Stimulated activated naive CD8-positive, alpha-beta T cell treated with anti-CD3 and anti-CD28 coated beads, Interleukin-15, Interleukin-2, amounts not matched to agents 100 U/mL and 50 U/mL, for 24 hours (primary cell): ENCODE measurements at regions not wholly inside any gene's neighbourhood (a gene's known extent, or its start where the extent isn't known, plus 50 kb on each side); places are given as distances from the start of the nearest gene placed in this dataset.
A peak's percentile ranks its signal among the peaks of the same experiment; 100 is the strongest.
"Not testable (repeated sequence)": the region's sequence is repeated elsewhere in the genome, so short reads cannot be mapped to it uniquely, and the experiment has no call there.

Experiments
- ATAC-seq: fragments of 150-1000 bp; cut with Tn5 transposase; one replicate; pipeline ENCODE4 v1.10.0; 2021
- DNase-seq: peaks from one replicate; pipeline ENCODE4 v3.0.0; 2021

DNA sequence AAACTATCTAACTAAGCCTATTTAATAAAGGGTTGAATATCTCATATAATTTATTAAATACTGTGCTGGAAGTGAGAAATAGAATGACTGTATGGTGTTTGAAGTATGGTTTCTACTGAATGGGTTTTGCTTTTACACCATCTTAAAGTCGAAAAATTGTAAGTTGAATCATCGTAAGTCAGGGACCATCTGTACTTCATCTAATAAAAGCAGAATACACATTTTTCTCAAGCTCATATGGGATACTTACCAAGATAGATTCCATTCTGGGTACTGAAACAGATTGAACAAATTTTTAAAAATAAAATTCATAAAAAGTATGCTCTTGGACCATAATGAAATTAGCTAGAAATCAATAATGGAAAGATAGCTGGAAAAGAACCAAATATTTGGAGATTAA is 285.4 kb downstream of the CXCL12 start:
- ATAC-seq (no peak), DNase-seq (no peak)

DNA sequence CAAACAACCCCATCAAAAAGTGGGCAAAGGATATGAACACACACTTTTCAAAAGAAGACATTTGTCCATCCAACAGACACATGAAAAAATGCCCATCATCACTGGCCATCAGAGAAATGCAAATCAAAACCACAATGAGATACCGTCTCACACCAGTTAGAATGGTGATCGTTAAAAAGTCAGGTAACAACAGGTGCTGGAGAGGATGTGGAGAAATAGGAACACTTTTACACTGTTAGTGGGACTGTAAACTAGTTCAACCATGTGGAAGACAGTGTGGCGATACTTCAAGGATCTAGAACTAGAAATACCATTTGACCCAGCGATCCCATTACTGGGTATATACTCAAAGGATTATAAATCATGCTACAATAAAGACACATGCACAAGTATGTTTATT is 288.7 kb downstream of the CXCL12 start:
- not testable (repeated sequence) for ATAC-seq, DNase-seq

DNA sequence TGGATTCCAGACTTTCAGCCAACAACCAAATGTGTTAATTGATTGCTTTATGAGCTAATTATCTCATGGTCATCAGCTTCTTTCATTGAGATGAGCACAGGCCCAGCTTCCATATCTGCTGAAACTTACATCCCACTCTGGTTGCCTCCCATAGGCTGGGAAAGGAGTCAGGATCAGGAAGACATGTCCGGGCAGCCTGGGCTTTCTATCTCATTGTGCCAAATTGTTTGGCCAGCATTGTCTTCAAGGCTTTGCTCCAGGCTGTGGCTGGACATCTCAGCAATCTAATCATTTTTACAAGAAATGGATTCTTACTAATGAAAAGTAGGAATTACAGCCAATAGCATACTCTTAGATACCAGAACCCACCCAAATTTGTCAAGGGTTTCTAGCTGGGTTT is 295.2 kb downstream of the CXCL12 start:
- ATAC-seq: no peak
- DNase-seq: no peak

DNA sequence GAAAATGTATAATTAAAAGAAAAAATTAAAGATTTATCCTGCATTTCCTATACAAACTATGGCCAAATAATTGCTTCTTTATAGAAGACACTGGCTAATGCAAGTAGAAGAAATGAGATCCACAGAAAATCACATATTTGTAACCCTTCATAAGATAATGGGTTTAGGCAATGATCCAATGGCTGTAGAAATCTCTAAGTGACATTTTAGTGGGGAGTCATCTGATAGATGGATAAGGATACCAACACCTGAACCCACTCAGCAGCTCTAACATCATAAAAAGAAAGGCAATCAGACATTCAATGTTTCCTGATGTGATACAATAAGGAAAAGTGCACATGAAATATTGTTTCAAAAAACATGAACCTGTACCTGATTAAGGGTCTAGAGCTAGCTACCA is 297.5 kb downstream of the CXCL12 start:
- ATAC-seq (no peak), DNase-seq (no peak)

DNA sequence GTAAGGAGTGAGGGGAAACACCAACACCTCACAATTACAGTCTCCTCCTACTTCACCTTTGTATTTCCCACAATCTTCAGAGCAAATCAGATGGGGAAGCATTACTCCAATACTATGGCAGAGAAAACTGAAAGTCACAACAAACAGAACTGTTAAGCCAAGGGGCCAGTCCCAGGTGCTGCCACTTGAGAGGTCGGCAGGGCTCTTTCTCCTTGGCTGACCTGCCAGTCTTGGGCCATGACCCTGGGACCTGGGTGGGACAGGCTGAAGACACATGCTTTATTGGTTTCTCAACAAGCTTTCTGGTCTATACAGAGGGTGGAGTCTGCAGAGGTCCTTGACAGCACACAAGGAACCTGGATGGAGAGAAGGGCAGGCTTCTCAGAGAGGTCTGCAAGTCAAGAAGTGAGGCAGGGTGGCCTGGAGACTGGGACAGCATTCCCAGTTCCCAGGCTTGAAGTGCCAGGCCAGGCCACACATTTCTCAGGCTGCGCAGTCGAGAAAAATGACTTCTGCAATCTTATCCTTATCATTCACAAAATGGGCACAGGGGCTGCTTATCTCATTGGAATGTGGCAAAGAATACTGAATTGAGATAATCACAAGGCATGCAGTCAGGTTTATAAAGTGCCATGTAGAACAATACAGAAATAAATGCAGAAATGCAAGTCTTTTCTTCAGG is 301.0 kb downstream of the CXCL12 start:
- ATAC-seq (no peak), DNase-seq (no peak)

DNA sequence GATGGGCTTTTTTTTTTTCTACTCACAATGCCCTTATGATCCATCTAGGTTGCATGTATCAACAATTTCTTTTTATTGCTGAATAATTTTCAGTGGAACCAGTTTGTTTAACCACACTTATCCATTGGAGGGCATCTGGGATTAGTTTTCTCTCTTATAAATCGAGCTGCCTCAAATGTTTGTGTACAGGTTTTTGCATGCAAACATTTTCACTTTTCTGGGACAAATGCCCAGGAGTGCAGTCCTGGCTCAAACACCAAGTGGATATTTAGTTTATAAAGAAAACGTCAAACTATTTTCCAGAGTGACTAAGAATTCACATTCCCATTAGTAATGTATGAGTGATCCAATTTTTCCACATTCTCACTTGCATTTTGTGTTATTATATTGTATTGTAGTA is 313.4 kb downstream of the CXCL12 start:
- ATAC-seq (no peak), DNase-seq (no peak)

DNA sequence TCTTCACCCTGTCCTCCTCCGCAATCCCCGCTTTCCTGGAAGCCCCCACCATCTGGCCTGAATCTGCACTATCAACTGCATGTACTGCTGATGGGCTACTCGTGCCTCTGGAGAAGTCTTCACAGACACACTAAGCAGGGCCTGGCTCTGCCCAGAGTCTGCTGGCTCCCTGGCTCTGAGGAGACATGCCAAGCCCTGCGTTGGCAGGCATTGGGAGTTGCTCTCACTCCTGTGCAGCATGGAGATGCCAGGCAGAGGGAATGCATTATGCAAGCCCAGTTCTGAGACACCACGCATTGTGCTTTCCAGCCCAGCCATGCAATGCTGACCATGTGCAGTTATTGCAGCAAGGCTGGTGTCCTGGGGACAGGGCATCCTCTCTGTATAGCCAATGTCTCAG is 314.6 kb downstream of the CXCL12 start:
- no peak for DNase-seq
- ATAC-seq: no peak

DNA sequence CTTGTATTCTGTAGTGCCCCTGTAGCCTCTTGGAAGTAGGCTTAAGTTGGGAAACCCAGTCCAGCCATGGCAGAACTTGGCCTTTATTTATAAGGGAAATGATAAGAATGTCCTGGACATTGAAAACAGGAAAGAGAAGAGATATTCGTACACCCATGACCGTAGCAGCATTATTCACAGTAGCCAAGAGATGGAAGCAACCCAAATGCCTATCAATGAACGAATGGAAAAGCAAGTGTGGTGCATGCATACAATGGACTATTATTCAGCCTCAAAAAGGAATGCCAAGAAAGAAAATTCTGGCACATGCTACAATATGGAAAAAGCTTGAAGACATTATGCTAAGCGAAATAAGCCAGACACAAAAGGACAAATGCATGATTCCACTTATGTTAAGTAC is 315.3 kb downstream of the CXCL12 start:
- ATAC-seq (no peak), DNase-seq (no peak)

DNA sequence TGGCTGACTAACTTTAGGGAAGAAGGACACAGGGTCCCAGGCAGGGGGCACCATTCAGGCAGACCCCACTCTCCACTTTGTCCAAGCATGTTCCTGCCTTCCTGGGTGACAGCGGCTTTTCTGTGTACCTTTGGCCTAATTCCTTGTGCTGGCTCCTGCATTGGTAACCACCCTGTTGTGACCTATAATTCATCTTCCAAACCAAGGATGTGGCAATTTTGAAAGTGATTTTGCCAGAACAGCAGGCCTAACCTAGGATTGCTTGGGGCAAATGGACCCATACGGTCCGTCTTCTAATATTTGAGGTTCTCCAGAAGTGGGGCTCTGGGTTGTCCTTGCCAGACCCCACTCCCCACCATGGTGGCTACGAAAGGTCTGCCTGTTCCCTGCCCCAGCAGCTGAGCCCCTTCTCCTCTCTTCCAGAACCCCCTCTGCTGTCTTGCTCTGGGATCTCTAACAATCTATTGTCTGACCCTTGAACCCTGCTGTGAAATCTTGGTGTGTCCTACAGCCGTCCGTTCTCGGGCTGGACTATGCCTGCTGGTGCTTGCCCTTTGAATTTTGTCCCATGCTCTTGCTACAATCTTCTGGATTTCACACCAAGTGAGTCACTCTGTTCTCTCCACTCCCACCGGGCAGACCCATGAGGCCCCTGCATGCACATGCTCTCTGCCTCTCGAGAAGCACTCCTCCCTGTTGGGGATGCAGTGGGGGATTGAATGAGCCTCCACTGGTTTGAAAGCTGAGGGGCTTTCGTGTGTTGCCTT is 316.0 kb downstream of the CXCL12 start:
- no peak for ATAC-seq
- no peak for DNase-seq

DNA sequence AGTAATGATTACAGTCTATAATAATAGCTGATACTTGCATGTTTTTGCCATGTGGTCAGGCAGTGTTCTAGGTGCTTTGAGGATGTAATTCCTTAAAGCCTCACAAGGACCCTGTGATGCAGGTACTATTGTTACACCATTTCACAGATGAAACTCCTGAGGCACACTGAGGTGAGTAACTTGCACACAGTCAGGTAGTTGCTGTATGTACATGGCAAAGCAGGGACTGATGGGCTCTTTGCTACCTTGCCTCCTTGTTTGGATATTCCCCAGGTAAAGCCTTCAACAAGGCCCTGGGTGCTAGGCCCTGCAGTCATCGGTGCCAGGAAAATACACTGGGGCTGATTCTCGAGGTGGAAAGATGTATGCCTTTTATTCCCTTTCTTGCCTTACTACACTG is 317.5 kb downstream of the CXCL12 start:
- no peak for DNase-seq
- ATAC-seq: no peak

DNA sequence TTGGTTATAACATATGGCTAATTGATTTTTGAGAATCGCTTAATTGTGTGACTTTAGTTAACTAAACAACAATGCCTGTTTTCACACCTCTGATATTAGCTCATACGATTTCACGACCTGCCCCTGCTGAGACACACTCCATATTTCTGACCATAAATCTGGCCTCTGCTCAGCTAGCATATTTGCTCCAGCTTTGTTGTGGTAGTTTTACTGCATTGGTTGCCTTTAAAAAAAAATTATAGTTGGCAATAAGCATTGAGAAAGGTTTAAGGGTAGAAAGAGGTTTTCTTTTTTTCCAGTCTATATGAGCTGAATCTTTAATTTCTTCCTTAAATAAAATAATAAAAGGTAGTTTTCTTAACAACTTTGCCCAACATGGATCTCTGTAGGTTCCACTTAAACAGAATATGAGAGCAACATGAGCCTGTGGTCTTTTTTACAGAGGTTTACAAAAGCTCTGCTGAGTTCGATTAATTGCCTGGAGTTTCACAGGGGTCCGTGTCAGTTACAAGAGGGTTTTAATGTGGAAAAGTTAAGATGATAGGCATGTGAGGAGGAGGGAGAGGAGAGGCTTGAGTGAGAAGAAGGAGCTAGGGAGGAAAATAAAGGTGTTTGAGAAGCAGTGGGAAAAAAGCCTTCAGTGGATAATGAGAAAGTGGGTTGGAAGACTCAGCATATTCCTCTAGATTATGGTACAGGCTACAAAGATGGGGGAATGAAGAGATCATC is 318.2 kb downstream of the CXCL12 start:
- ATAC-seq (no peak), DNase-seq (no peak)

DNA sequence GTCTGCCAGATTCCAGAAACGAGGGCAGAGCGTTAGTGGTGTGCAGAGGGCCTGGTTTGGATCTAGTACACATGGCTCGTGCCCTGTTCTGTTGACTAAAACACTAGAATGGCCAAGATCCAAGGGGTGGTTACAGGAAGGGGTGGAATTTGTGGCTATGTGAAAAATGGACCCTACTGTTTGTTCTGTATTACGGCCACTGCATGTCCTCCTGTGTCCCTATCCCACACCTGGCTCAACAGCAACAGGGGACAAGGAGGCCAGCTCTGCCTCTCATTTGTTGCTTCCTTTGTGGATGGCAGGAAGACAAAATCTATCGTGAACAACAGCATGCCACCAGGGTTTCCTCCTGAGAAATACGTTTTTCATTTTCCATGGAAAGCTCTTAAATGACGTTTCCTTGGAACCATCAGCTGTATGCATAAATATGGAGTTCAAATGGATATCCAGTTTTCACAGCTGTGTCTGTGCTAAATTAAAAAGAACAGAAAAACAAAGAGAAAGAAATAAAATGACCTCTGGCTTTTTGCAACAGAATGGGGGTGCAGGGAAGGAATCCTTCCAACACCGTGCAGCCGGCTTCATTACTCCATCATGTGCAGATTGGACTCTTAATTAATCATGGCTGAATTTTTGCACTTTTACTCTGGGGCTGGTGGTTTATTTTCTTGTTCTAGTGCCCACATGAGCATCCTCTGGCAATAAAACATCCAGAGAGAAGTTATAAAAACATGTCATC is 318.9 kb downstream of the CXCL12 start:
- DNase-seq: no peak
- ATAC-seq: no peak

DNA sequence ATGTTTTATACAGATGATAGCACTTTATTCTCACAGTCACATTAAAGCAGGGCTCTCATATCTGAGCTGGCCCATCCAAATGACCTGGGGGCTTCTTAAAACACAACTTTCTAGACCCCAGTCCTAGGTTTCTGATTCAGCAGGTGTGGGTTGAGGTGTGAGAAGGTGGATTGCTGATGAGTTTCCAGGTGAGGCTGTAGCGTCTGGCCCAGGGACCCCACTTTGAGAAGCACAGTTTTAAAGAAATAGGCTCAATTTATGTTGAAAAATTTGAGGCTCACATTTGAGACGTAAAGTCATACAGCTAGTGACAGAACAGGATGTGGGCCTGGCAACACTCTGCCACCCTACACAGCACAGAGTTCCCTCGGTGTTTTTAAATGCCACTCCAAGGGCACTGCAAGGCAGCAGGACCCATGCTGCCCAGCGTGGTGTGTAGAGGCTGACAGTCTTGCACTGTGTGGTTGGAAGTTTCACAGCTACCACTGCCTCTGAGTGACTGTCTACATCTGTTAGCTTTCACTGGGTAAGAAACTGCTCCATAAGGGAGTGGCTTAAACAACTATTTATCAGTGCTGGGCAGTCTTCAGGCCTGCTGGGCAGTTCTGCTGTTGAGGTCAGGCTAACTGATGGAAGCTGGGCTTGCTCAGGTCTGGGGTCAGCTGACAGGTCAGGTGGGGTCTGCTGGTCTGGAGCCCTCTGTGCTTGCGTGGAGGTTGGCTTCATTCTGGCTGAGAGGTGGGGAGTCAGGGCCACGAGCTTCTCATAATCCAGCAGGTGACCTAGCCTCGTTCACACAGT is 319.7 kb downstream of the CXCL12 start:
- no peak for DNase-seq
- no peak for ATAC-seq

DNA sequence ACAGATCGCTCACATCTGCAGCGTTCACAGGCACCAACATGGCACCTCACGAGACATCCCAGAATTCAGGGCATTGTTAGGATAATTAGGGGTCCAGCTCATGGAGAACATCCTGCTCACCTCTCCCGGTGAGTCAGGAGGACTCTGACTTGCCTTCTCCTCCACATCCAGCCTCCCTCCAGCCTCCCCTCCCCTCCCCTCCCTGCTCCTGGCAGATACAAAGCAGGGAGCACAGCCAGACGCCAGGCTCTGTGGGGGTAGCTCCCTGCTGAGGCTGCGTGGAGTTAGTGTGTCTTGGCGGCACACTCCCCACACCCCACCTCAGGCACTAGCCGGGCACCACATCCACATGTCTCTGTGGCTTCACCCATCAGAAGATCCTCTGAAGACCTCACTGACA is 320.6 kb downstream of the CXCL12 start:
- ATAC-seq (no peak), DNase-seq (no peak)

DNA sequence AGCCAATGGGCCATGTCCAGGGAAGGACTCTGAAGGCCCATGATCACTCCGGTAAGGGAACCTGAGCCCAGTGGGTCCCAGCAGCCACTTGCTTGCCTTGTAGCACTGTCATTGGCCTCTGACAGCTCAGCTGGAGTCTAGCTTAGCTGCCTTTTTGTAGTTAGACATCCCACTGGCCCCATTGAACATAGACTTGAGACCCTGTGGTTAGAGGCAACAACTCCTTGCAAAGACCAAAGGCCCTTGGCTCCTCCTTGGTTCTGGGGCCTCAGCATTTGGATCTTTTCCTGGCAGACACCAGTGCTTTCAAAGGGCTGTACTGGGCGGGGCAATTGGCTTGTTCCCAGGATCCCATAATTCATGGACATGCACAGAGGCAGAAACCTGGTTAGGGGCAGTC is 321.2 kb downstream of the CXCL12 start:
- ATAC-seq: peak; percentile 25
- no peak for DNase-seq

DNA sequence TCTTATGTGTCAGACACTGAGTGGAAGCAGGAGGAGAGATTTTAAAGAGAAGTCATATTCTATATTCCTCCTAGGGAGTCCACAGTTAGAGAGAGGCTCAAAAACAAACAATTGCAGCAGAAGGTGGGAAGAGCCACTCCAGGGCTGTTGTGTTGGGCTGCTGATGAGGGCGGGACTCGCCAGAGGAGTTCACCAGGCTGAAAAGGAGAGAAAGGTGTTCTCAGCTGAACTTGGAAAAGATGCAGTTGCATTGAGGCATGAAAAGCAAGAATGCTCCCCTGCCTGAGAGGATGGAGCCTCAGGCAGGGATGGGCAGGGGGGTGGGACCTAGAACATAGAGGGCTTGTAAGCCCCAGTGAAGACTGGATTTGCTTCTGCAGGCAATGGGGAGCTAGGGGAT is 324.2 kb downstream of the CXCL12 start:
- DNase-seq (no peak), ATAC-seq (no peak)

DNA sequence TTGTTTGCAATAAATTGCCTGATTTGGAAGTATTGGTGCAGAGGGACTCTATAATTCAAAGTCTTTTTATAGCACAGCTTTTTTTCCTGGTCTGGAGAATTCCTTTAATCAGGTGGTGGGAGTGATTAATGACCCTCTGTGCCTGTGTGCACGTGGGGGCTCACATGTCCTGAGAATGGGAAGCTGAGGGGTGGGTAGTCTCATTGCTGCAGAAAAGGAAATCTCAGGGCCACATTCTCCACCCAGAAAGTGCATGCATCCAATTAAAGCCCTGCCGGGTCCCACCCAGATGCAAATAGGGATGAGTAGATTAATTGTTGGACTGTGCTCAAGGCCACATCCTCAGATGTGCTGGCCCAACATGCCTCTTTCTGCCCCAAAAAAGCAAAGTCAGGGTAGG is 324.7 kb downstream of the CXCL12 start:
- DNase-seq (no peak), ATAC-seq (no peak)

DNA sequence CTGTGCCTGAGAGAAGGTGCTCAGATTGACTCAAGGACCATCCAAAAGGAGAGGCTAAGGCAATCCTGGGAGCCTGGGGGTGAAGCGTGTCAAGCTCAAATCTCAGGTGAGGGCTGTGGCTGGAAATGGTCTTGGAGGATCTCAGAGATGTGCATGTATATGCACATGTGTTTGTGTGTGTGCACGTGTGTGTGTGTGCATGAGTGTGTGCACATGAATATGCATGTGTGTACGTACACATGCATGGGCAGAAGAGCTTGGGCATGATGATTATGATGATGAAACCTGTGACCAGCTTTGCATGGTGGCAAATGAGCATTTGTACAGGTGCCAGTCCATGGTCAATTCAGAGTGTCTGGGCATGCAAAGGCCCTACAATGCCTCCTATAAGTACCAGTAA is 326.6 kb downstream of the CXCL12 start:
- no peak for ATAC-seq
- DNase-seq: no peak

DNA sequence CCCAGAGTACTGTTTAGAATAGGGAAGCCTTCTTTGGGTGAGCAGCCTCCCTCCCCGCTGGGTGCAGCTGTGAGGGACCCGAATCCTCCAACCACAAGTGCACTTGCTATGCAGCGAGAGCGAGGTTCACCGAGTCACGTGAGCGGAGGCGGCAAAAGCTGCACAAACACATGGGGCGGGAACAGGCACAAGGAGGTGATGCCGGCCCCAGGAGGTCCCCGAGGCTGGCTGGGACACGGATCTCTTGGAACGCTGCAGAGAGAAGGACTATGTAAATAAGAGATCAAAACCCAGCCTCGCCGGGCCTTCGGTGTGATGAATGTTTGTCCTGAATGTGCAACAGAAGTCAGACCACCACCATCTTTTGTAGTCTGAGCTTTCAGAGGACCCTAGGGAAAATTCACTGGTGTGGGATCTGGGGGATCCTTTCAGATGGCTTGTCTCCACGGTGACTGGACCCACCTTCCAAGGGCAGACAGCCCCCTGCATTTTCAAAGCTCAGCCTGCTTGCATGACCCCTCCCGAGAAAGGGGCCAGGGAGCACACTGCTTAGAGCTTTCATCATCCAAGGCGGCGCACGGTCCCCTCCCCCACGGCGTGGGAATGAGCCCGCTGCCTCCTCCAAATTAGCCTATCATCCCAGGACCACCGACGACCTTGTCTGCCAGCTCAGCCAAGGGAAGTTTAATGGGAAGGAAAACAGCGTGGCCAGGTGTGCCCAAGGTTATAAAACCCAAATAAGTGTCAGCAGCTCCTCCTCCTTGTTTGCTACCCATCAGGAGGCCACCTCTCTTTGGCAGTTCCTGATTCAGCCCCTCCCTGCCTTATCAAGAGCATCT is 327.7 kb downstream of the CXCL12 start:
- no peak for ATAC-seq

DNA sequence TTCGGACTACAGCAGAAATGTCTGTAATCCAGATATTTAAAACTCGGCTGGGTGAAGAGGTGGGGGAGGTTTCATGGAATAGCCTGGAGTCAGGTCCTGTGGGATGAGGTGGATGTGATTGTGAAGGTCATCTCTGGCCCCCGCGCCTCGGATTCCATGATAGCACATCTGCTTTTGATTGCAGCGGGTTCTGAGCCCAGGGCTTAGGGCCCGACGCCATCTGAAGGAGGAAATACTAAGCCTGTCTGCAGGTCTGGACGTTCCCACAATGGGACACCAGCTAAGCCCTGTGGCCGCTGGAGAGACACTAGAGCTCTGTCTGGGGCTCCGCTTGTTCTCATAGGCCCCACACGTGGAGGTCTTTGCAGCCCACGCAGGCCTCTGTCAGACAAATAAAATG is 328.7 kb downstream of the CXCL12 start:
- ATAC-seq (no peak), DNase-seq (no peak)

More for the DNA sequence above, 327.7 kb downstream of the CXCL12 start:
- DNase-seq: no peak

DNA sequence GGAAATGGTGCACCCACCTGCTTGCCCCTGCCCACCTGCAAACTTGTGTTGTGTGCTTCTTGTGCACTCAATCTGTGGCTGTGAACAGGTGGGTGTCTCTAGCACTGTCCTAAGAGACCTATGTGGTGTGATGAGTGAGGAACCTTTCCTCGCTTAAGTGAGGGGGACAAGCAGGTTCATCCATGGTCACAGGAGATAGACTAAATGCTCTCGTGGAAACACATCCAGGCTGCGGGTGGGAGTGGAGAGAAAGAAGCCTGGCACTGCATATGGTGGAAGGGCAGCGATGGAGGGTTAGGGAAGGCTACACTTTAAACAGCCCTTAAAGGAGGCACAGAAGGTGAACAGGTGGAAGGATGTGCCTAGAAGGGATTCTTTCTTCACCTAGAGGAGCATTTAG is 330.9 kb downstream of the CXCL12 start:
- DNase-seq: no peak
- no peak for ATAC-seq
